RWPE2 (cell line): ENCODE measurements at regions not wholly inside any gene's neighbourhood (a gene's known extent, or its start where the extent isn't known, plus 50 kb on each side); places are given as distances from the start of the nearest gene placed in this dataset.

Experiments
- ATAC-seq: fragments of 200-7000 bp; cut with Tn5 transposase; 3 replicates; pipeline ENCODE4 v1.9.1; 2021; ENCODE audit warnings: low read depth
- DNase-seq: peaks from one replicate; pipeline ENCODE4 v3.0.0-alpha.2; 2020; ENCODE audit warnings: low spot score
- H3K27ac ChIP-seq: fragments of 450-650 bp; 2 replicates; pipeline ENCODE4 v1.5.1; 2017; ENCODE audit warnings: mild to moderate bottlenecking; ENCODE audit not compliant: poor library complexity, severe bottlenecking
- H3K27me3 ChIP-seq: fragments of 250-450 bp; sonication (Bioruptor Pico); 2 replicates; pipeline ENCODE4 v1.5.1; 2021; ENCODE audit warnings: mild to moderate bottlenecking, moderate library complexity; ENCODE audit not compliant: insufficient read depth, poor library complexity, severe bottlenecking
- H3K36me3 ChIP-seq: fragments of 250-450 bp; sonication (Bioruptor Pico); 2 replicates; pipeline ENCODE4 v1.5.1; 2020; ENCODE audit warnings: low read depth, mild to moderate bottlenecking, moderate library complexity
- H3K4me1 ChIP-seq: fragments of 250-450 bp; sonication (Bioruptor Pico); 2 replicates; pipeline ENCODE4 v1.5.1; 2021; ENCODE audit warnings: mild to moderate bottlenecking, moderate library complexity; ENCODE audit not compliant: insufficient read depth, poor library complexity, severe bottlenecking
- H3K4me3 ChIP-seq: fragments of 250-450 bp; sonication (Bioruptor Pico); 2 replicates; pipeline ENCODE4 v1.5.1; 2021; ENCODE audit warnings: mild to moderate bottlenecking, moderate library complexity; ENCODE audit not compliant: severe bottlenecking
- H3K9me3 ChIP-seq: fragments of 250-450 bp; sonication (Bioruptor Pico); 2 replicates; pipeline ENCODE4 v1.5.1; 2021; ENCODE audit warnings: mild to moderate bottlenecking, moderate library complexity; ENCODE audit not compliant: severe bottlenecking
- TF ChIP-seq, protein P1 (sequence below): fragments of 450-650 bp; IDR thresholded peaks from one replicate; pipeline ENCODE4 v1.5.1; 2017; ENCODE audit warnings: mild to moderate bottlenecking, moderate library complexity; ENCODE audit not compliant: poor library complexity, severe bottlenecking

DNA sequence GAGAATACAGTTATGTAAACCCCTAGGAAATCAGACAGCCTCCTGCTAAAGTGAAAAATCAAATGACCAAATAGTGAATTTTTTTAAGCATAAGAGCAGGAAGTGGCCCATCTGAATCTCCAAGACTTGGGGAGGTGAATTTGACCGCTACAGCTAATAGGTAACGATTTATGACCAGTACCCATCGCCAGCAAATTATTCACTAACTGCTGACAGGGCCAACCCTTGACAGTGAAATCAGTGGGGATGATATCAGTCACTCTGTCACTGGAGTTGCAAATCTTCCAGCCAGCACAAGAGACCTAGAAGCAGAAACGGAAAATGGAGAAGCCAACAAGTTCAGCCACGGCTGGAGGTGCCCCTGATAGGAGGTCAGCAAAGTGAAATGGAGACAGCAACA, 164.3 kb upstream of the PIK3C3 start:
- Histone ChIP-seq H3K4me3 (no peak overlapping the region), H3K4me1 (no peaks in the 10 kb centered on the region), H3K27me3 (no peaks in the 10 kb centered on the region), H3K36me3 (no peaks in the 10 kb centered on the region), H3K9me3 (no peaks in the 10 kb centered on the region), H3K27ac (no peak overlapping the region)
- DNase-seq (no peak), ATAC-seq (no peak)
- TF ChIP-seq, protein P1, sequence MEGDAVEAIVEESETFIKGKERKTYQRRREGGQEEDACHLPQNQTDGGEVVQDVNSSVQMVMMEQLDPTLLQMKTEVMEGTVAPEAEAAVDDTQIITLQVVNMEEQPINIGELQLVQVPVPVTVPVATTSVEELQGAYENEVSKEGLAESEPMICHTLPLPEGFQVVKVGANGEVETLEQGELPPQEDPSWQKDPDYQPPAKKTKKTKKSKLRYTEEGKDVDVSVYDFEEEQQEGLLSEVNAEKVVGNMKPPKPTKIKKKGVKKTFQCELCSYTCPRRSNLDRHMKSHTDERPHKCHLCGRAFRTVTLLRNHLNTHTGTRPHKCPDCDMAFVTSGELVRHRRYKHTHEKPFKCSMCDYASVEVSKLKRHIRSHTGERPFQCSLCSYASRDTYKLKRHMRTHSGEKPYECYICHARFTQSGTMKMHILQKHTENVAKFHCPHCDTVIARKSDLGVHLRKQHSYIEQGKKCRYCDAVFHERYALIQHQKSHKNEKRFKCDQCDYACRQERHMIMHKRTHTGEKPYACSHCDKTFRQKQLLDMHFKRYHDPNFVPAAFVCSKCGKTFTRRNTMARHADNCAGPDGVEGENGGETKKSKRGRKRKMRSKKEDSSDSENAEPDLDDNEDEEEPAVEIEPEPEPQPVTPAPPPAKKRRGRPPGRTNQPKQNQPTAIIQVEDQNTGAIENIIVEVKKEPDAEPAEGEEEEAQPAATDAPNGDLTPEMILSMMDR = no peak

DNA sequence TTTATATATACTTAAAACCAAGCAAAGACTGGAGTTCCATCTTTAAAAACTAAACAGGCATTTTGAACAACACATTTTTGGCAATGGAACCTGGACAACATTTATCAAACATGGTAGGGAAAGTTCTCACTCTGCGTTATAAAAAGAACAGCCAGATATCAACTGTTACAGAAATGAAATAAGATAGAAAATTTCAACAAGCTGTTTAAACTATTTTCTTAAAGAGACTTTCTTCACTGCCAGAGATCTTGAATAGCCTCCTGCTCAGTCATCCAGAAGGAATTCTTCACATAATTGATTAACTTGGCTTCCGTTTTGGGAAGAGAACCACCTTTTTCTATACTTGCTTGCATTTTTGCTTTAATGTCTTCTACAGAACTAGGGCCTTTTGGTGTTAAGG, 166.0 kb upstream of the PIK3C3 start:
- H3K4me3 ChIP-seq = no peak overlapping the region
- TF ChIP-seq, protein P1 = no peak

DNA sequence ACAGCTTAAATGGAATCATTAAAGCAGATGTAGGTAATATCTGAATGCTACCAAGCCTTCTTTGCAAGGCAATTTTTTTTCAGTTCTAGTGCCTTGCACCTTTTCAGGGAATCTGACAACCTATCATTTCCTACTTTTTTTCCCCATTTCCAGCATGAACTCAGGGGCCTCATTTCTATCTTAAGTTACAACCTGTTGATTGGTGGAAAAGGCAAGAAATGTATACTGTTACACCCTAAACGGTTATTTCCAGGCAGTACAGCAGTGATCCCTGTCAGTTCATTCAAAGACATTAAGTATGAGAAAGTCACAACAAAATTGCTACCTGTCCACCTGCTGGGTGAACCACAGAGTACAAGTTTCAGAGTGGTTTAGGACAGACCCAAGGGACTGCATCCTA, 171.2 kb upstream of the PIK3C3 start:
- H3K27me3 ChIP-seq = no peaks in the 10 kb centered on the region
- ATAC-seq = no peak
- TF ChIP-seq, protein P1 = no peak

More for the DNA sequence above, 166.0 kb upstream of the PIK3C3 start:
- H3K4me1 ChIP-seq = peaks cover 9% of the 10 kb centered on the region
- H3K27me3 ChIP-seq = no peaks in the 10 kb centered on the region
- DNase-seq (no peak), ATAC-seq (no peak)
- H3K36me3 ChIP-seq = no peaks in the 10 kb centered on the region
- no peaks in the 10 kb centered on the region for H3K9me3 ChIP-seq
- no peak overlapping the region for H3K27ac ChIP-seq

DNA sequence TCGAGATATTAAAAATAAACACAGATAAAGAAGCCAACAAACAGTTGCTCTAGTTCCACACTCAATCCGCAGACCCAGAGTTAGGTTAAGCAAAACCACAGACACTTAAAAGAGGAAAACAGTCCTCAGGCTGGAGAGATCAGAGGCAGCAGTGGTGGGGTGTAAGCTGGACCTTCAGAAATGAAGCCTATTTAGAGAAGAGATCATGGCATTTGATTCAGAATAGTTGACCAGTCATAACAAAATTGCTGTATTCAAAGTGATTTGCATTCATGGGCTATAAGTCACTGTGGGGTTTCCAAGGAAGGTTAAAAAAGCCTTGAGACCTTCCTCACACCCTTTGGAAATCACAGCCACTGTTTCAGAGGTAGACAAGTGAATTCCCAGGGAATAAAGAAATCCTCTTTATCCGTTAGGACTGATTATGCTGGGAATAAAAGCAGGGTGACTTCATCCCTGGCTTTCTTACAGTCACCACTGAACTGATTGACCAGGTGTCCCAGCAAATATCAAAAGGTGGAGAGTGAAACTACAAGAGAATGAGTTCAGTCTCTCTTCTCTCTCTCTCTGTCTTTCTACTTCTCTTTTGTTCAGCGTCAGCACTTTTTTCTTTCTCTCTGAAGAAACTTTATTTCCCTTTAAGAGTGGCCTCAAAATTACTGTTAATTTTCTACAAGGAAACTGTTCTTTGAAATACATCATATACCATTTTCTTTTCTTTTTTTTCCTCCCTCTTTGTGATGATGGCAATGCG, 171.8 kb upstream of the PIK3C3 start:
- TF ChIP-seq, protein P1 = no peak
- no peak overlapping the region for H3K27ac ChIP-seq
- ATAC-seq = no peak

More for the DNA sequence above, 171.2 kb upstream of the PIK3C3 start:
- Histone ChIP-seq H3K27ac (no peak overlapping the region), H3K4me3 (no peak overlapping the region), H3K4me1 (peaks cover 9% of the 10 kb centered on the region), H3K36me3 (no peaks in the 10 kb centered on the region), H3K9me3 (no peaks in the 10 kb centered on the region)
- DNase-seq = no peak

DNA sequence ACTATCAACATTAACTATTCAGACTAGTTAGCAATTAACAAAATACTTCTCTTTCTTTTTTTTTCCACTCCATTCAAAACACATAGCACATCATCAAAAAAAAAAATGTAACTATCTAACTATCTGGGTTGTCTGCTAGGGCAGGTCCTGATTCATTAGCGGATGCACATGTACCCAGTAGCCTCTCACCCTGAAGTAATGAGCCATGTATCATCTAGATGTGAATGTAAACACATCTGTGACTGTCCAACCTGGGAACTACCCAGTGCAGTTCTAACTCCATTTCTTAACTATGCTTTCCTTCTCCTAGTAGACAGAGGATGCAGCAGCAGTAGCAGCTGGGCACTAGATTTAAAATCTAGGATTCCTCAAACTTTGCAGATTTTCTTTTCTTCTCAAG, 183.1 kb upstream of the PIK3C3 start:
- ATAC-seq = 0 out of 3 replicates have a peak, but pooled peaks have one; percentile 35
- Histone ChIP-seq H3K9me3 (no peaks in the 10 kb centered on the region), H3K27ac (no peak overlapping the region), H3K4me1 (no peaks in the 10 kb centered on the region), H3K4me3 (no peak overlapping the region), H3K27me3 (no peaks in the 10 kb centered on the region), H3K36me3 (no peaks in the 10 kb centered on the region)
- DNase-seq = no peak
- TF ChIP-seq, protein P1 = no peak

More for the DNA sequence above, 171.8 kb upstream of the PIK3C3 start:
- Histone ChIP-seq H3K4me3 (no peak overlapping the region), H3K9me3 (no peaks in the 10 kb centered on the region), H3K27me3 (no peaks in the 10 kb centered on the region), H3K4me1 (peaks cover 9% of the 10 kb centered on the region), H3K36me3 (no peaks in the 10 kb centered on the region)
- no peak for DNase-seq
